Pulmonary artery endothelial cell (primary cell): ENCODE measurements at regions not wholly inside any gene's neighbourhood (a gene's known extent, or its start where the extent isn't known, plus 50 kb on each side); places are given as distances from the start of the nearest gene placed in this dataset.

Experiments
- DNase-seq: peaks from one replicate; pipeline ENCODE4 v3.0.0-alpha.2; 2011; ENCODE audit warnings: low read depth, low spot score

GRCh38 chr13:108435393-108436149 is 166.1 kb downstream of the TNFSF13B start:
- no peak for DNase-seq

- DNase-seq, result no peak
These were observed 168.0 kb downstream of the TNFSF13B start for GRCh38 chr13:108437496-108437895.

- no peak for DNase-seq
These were observed 170.0 kb downstream of the TNFSF13B start for GRCh38 chr13:108439556-108439955.

GRCh38 chr13:108444448-108444847 is 174.9 kb downstream of the TNFSF13B start:
- no peak for DNase-seq

GRCh38 chr13:108448891-108449290 is 179.4 kb downstream of the TNFSF13B start:
- no peak for DNase-seq

- no peak for DNase-seq
These were observed 178.3 kb upstream of the MYO16 start for GRCh38 chr13:108451121-108451520.

GRCh38 chr13:108455320-108455719 is 174.1 kb upstream of the MYO16 start:
- no peak for DNase-seq

- DNase-seq, result no peak
These were observed 169.4 kb upstream of the MYO16 start for GRCh38 chr13:108460043-108460442.

GRCh38 chr13:108460746-108461145 is 168.7 kb upstream of the MYO16 start:
- no peak for DNase-seq

- DNase-seq, result peak; percentile 54
These were observed 166.1 kb upstream of the MYO16 start for GRCh38 chr13:108463340-108463739.

- no peak for DNase-seq
These were observed 158.5 kb upstream of the MYO16 start for GRCh38 chr13:108470921-108471320.

GRCh38 chr13:108475181-108475580 is 154.2 kb upstream of the MYO16 start:
- no peak for DNase-seq

- no peak for DNase-seq
These were observed 152.0 kb upstream of the MYO16 start for GRCh38 chr13:108477376-108477775.

GRCh38 chr13:108478179-108478578 is 151.2 kb upstream of the MYO16 start:
- no peak for DNase-seq

GRCh38 chr13:108483981-108484380 is 145.4 kb upstream of the MYO16 start:
- DNase-seq, result no peak

- no peak for DNase-seq
These were observed 143.3 kb upstream of the MYO16 start for GRCh38 chr13:108486096-108486495.

- no peak for DNase-seq
These were observed 134.3 kb upstream of the MYO16 start for GRCh38 chr13:108494991-108495645.

- DNase-seq, result peak; percentile 0
These were observed 133.6 kb upstream of the MYO16 start for GRCh38 chr13:108495646-108496361.

GRCh38 chr13:108496362-108497210 is 132.8 kb upstream of the MYO16 start:
- no peak for DNase-seq

GRCh38 chr13:108500711-108501110 is 128.7 kb upstream of the MYO16 start:
- DNase-seq, result no peak

- DNase-seq, result no peak
These were observed 121.1 kb upstream of the MYO16 start for GRCh38 chr13:108508263-108508662.
